WTC11 (cell line): ENCODE measurements at regions not wholly inside any gene's neighbourhood (a gene's known extent, or its start where the extent isn't known, plus 50 kb on each side); places are given as distances from the start of the nearest gene placed in this dataset.
"Not testable (repeated sequence)": the region's sequence is repeated elsewhere in the genome, so short reads cannot be mapped to it uniquely, and the experiment has no call there.

Source experiments
- ATAC-seq: fragments of 200-7000 bp; cut with Tn5 transposase; 2 replicates; pipeline ENCODE4 v1.10.0; 2021; ENCODE audit warnings: mild to moderate bottlenecking, moderate library complexity
- CTCF ChIA-PET: fragments of 300-600 bp; sonication (Branson Sonifier 250); formaldehyde crosslinking; loops from one replicate; lab custom pipeline; 2021; ENCODE audit warnings: antibody characterized with exemption; lab: Charles Lee
- POLR2A ChIA-PET: fragments of 350-600 bp; sonication (Branson Sonifier 250); formaldehyde crosslinking; loops from one replicate; lab custom pipeline; 2021; ENCODE audit warnings: antibody characterized with exemption; lab: Charles Lee
- DNase-seq: peaks from one replicate; pipeline ENCODE4 v3.0.0; 2021; ENCODE audit warnings: low spot score
- H3K27ac Mint-ChIP-seq: 2 replicates; pipeline ENCODE4 v1.8.0; 2021; ENCODE audit warnings: mixed read lengths
- H3K27me3 Mint-ChIP-seq: 2 replicates; pipeline ENCODE4 v1.8.0; 2021; ENCODE audit warnings: low read depth, mild to moderate bottlenecking, moderate library complexity, mixed read lengths
- H3K36me3 Mint-ChIP-seq: 2 replicates; pipeline ENCODE4 v1.8.0; 2021; ENCODE audit warnings: mixed read lengths
- H3K4me1 Mint-ChIP-seq: 2 replicates; pipeline ENCODE4 v1.8.0; 2022; ENCODE audit warnings: mixed read lengths
- H3K4me3 Mint-ChIP-seq: 2 replicates; pipeline ENCODE4 v1.8.0; 2021; ENCODE audit warnings: mild to moderate bottlenecking, moderate library complexity, mixed read lengths
- H3K9me3 Mint-ChIP-seq: 2 replicates; pipeline ENCODE4 v1.8.0; 2021; ENCODE audit warnings: mixed read lengths
- ATF3 ChIP-seq: sonication (generic); formaldehyde crosslinking; conservative IDR thresholded peaks from 2 replicates; pipeline ENCODE4 v1.8.1; 2022; ENCODE audit warnings: mild to moderate bottlenecking, missing genetic modification reagents
- CREM ChIP-seq: sonication (generic); formaldehyde crosslinking; IDR thresholded peaks from 2 replicates; pipeline ENCODE4 v1.8.1; 2022; ENCODE audit warnings: mild to moderate bottlenecking, missing genetic modification reagents, moderate library complexity
- EMX1 ChIP-seq: fragments of 250-450 bp; sonication (Bioruptor Pico); IDR thresholded peaks from 2 replicates; pipeline ENCODE4 v1.8.0; 2021; ENCODE audit warnings: mild to moderate bottlenecking
- ERG ChIP-seq: fragments of 250-450 bp; sonication (Bioruptor Pico); IDR thresholded peaks from 2 replicates; pipeline ENCODE4 v1.8.0; 2021; ENCODE audit warnings: mild to moderate bottlenecking
- ETV6 ChIP-seq: sonication (generic); formaldehyde crosslinking; IDR thresholded peaks from 2 replicates; pipeline ENCODE4 v1.8.1; 2022; ENCODE audit warnings: mild to moderate bottlenecking, missing genetic modification reagents
- IRF1 ChIP-seq: sonication (generic); formaldehyde crosslinking; IDR thresholded peaks from 2 replicates; pipeline ENCODE4 v1.8.0; 2023; ENCODE audit warnings: missing genetic modification reagents
- IRF2 ChIP-seq: sonication (generic); formaldehyde crosslinking; IDR thresholded peaks from 2 replicates; pipeline ENCODE4 v1.8.0; 2022; ENCODE audit warnings: low read depth, missing genetic modification reagents, borderline replicate concordance
- JAZF1 ChIP-seq: fragments of 250-450 bp; sonication (Bioruptor Pico); IDR thresholded peaks from 2 replicates; pipeline ENCODE4 v1.9.0; 2021; ENCODE audit warnings: moderate library complexity, mild to moderate bottlenecking, inconsistent platforms
- JUN ChIP-seq: sonication (generic); formaldehyde crosslinking; IDR thresholded peaks from 2 replicates; pipeline ENCODE4 v1.8.0; 2023; ENCODE audit warnings: mild to moderate bottlenecking, missing genetic modification reagents
- KAT7 ChIP-seq: sonication (generic); formaldehyde crosslinking; IDR thresholded peaks from 2 replicates; pipeline ENCODE4 v1.8.1; 2023; ENCODE audit warnings: missing genetic modification reagents, mild to moderate bottlenecking, borderline replicate concordance
- MAX ChIP-seq: sonication (generic); formaldehyde crosslinking; IDR thresholded peaks from 2 replicates; pipeline ENCODE4 v1.8.0; 2022; ENCODE audit warnings: mild to moderate bottlenecking, missing genetic modification reagents
- MYBL2 ChIP-seq: sonication (generic); formaldehyde crosslinking; IDR thresholded peaks from 2 replicates; pipeline ENCODE4 v1.8.1; 2023; ENCODE audit warnings: mild to moderate bottlenecking, moderate library complexity, missing genetic modification reagents
- NFATC4 ChIP-seq: fragments of 250-450 bp; sonication (Bioruptor Pico); IDR thresholded peaks from 2 replicates; pipeline ENCODE4 v1.9.0; 2021; ENCODE audit warnings: mild to moderate bottlenecking
- NFE2L1 ChIP-seq: sonication (generic); formaldehyde crosslinking; IDR thresholded peaks from 2 replicates; pipeline ENCODE4 v1.8.1; 2023; ENCODE audit warnings: missing genetic modification reagents
- OVOL2 ChIP-seq: fragments of 250-450 bp; sonication (Bioruptor Pico); IDR thresholded peaks from 2 replicates; pipeline ENCODE4 v1.9.0; 2021; ENCODE audit warnings: mild to moderate bottlenecking, borderline replicate concordance
- PRRX2 ChIP-seq: fragments of 250-450 bp; sonication (Bioruptor Pico); IDR thresholded peaks from 2 replicates; pipeline ENCODE4 v1.8.0; 2021; ENCODE audit warnings: mild to moderate bottlenecking
- RELA ChIP-seq: sonication (generic); formaldehyde crosslinking; IDR thresholded peaks from 2 replicates; pipeline ENCODE4 v1.8.1; 2022; ENCODE audit warnings: missing genetic modification reagents, mild to moderate bottlenecking, borderline replicate concordance
- TCF7 ChIP-seq: sonication (generic); formaldehyde crosslinking; IDR thresholded peaks from 2 replicates; pipeline ENCODE4 v1.8.0; 2022; ENCODE audit warnings: mild to moderate bottlenecking, low read depth, missing genetic modification reagents, moderate library complexity
- ZNF138 ChIP-seq: sonication (generic); formaldehyde crosslinking; conservative IDR thresholded peaks from 2 replicates; pipeline ENCODE4 v1.8.1; 2022; ENCODE audit warnings: mild to moderate bottlenecking, moderate library complexity, missing genetic modification reagents
- ZNF416 ChIP-seq: fragments of 250-450 bp; sonication (Bioruptor Pico); IDR thresholded peaks from 2 replicates; pipeline ENCODE4 v1.9.0; 2021; ENCODE audit warnings: mild to moderate bottlenecking, inconsistent platforms
- ZNF423 ChIP-seq: fragments of 250-450 bp; sonication (Bioruptor Pico); IDR thresholded peaks from 2 replicates; pipeline ENCODE4 v2.1.2; 2022; ENCODE audit warnings: mild to moderate bottlenecking, moderate library complexity
- ZNF671 ChIP-seq: fragments of 250-450 bp; sonication (Bioruptor Pico); IDR thresholded peaks from 2 replicates; pipeline ENCODE4 v1.8.0; 2021; ENCODE audit warnings: mild to moderate bottlenecking
- ZSCAN18 ChIP-seq: fragments of 250-450 bp; sonication (Bioruptor Pico); IDR thresholded peaks from 2 replicates; pipeline ENCODE4 v2.1.2; 2022; ENCODE audit warnings: mild to moderate bottlenecking, moderate library complexity

GRCh38 chr4:64068096-64068495, 341.2 kb downstream of the TECRL start:
- Mint-ChIP-seq H3K4me1 (no peaks in the 10 kb centered on the region), H3K4me3 (no peak overlapping the region), H3K36me3 (no peaks in the 10 kb centered on the region), H3K27me3 (no peaks in the 10 kb centered on the region), H3K27ac (no peak overlapping the region), H3K9me3 (peaks cover 3% of the 10 kb centered on the region; the same call in 1 of the 2 replicates)
- CTCF ChIA-PET: no interaction called here
- POLR2A ChIA-PET: no interaction called here
- no peak for ATAC-seq
- no peak for DNase-seq
- TF ChIP-seq IRF1 (CRISPR knock-in tag) (no peak), ZNF671 (CRISPR knock-in tag) (no peak), ZSCAN18 (no peak), PRRX2 (CRISPR knock-in tag) (no peak), MYBL2 (CRISPR knock-in tag) (no peak), ZNF416 (CRISPR knock-in tag) (no peak)
- TF ChIP-seq, all 79 proteins: peak for 0

- H3K27ac Mint-ChIP-seq: no peak overlapping the region
- DNase-seq (no peak), ATAC-seq (no peak)
- H3K4me3 Mint-ChIP-seq: no peak overlapping the region
- H3K9me3 Mint-ChIP-seq: no peaks in the 10 kb centered on the region
- ChIA-PET POLR2A (no interaction called here), CTCF (no interaction called here)
- H3K27me3 Mint-ChIP-seq: no peaks in the 10 kb centered on the region
- H3K4me1 Mint-ChIP-seq: no peaks in the 10 kb centered on the region
- TF ChIP-seq CREM (CRISPR knock-in tag): no peak
- TF ChIP-seq JUN: no peak
- TF ChIP-seq ZNF138: no peak
- no peak for TF ChIP-seq NFE2L1 (CRISPR knock-in tag)
- no peak for TF ChIP-seq MYBL2 (CRISPR knock-in tag)
- TF ChIP-seq EMX1 (CRISPR knock-in tag): no peak
- TF ChIP-seq TCF7: no peak
- TF ChIP-seq ETV6: no peak
- no peak for TF ChIP-seq ZNF671 (CRISPR knock-in tag)
- TF ChIP-seq IRF2 (CRISPR knock-in tag): no peak
- TF ChIP-seq RELA (CRISPR knock-in tag): no peak
- TF ChIP-seq JAZF1: no peak
- TF ChIP-seq NFATC4: no peak
- no peak for TF ChIP-seq ZSCAN18
- no peak for TF ChIP-seq ZNF423 (CRISPR knock-in tag)
- H3K36me3 Mint-ChIP-seq: no peaks in the 10 kb centered on the region
Measured at GRCh38 chr4:64062991-64063390, 346.3 kb downstream of the TECRL start.

- ATAC-seq, H3K27ac Mint-ChIP-seq, H3K4me3 Mint-ChIP-seq, POLR2A ChIA-PET, H3K27me3 Mint-ChIP-seq, H3K4me1 Mint-ChIP-seq, CTCF ChIA-PET, DNase-seq: not testable (repeated sequence)
- peaks cover 47% of the 10 kb centered on the region for H3K9me3 Mint-ChIP-seq
- peaks cover 20% of the 10 kb centered on the region for H3K36me3 Mint-ChIP-seq
Measured at GRCh38 chr4:64037033-64037432, 372.2 kb downstream of the TECRL start.

GRCh38 chr4:64022560-64022959, 386.7 kb downstream of the TECRL start:
- ATAC-seq (no peak), DNase-seq (no peak)
- peaks cover 50% of the 10 kb centered on the region for H3K9me3 Mint-ChIP-seq
- ChIA-PET POLR2A (no interaction called here), CTCF (no interaction called here)
- H3K27ac Mint-ChIP-seq: no peak overlapping the region
- H3K27me3 Mint-ChIP-seq: no peaks in the 10 kb centered on the region
- TF ChIP-seq IRF1 (CRISPR knock-in tag): no peak
- TF ChIP-seq ATF3 (CRISPR knock-in tag): no peak
- TF ChIP-seq NFE2L1 (CRISPR knock-in tag): no peak
- TF ChIP-seq KAT7 (CRISPR knock-in tag): no peak
- no peak for TF ChIP-seq MAX (CRISPR knock-in tag)
- no peak for TF ChIP-seq OVOL2
- TF ChIP-seq ERG: no peak
- H3K4me1 Mint-ChIP-seq: no peaks in the 10 kb centered on the region
- H3K4me3 Mint-ChIP-seq: no peak overlapping the region
- H3K36me3 Mint-ChIP-seq: peaks cover 21% of the 10 kb centered on the region
